ENCODE measurements at regions not wholly inside any gene's neighbourhood (a gene's known extent, or its start where the extent isn't known, plus 50 kb on each side); places are given as distances from the start of the nearest gene placed in this dataset.
"Not testable (repeated sequence)": the region's sequence is repeated elsewhere in the genome, so short reads cannot be mapped to it uniquely, and the experiment has no call there.

DNA sequence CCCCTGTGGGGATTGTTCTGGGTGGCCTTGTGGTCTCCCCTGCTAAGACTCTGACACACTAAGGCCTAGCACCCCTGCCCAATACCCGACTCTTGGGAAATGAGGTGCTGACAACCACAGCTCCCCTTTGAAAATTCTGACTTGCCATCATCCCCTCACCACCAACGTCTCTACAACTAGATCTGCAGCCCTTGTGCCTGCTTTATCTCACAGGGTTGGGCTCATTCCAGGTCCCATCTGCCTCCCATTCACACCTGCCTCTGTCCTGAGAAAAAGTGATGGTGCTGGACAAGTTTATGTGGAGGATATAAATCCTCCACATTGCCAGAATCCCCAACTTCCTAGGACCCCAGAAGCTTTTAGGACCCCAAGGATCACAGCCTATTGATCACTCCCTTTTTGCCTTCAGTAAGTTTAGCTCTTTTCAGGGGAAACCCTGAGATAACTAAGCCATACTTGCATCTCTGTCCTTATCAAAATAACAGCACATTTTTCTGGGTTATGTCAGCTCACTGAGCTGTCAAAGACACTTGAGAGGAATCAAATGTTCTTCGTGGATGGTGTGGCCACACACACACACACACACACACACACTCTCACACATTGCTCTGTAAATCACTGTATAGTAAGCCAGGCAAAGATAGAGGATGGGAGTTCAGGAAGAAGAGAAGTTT lies 136.8 kb upstream of the CES5A start:
- no peak for DNase-seq

DNA sequence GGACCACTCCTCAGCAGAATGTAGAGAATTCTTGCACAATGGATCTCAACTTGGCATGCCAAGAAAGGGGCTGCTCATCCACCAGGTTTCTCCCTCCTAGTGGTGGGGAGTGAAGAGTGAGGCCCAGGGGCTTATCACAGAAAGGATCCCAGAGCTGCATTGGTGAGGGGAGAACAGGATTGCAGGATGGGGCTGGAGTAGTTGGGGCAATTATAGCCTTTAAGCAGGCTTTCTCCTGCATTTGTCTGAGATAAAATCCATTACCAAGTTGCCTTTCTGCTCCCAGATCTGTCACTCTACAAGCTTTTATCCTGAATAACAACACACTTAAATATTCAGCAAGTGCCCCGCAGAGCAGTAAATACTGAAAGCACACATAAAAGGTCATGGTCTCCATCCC lies 130.8 kb upstream of the CES5A start:
- DNase-seq, result no peak

DNA sequence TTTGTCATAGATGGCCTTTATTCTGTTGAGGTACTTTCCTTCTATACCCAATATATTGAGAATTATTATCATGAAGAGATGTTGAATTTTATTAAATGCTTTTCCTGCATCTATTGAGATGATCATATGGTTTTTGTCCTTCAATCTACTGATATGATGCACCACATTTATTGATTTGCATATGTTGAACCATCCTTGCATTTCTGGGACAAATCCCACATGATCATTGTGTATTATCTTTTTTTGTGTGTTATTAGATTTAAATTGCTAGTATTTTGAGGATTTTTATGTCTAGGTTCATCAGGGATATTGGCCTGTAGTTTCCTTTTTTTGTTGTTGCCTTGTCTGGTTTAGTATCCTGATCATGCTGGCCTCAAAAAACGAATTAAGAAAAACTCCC lies 124.5 kb upstream of the CES5A start:
- DNase-seq, result no peak

DNA sequence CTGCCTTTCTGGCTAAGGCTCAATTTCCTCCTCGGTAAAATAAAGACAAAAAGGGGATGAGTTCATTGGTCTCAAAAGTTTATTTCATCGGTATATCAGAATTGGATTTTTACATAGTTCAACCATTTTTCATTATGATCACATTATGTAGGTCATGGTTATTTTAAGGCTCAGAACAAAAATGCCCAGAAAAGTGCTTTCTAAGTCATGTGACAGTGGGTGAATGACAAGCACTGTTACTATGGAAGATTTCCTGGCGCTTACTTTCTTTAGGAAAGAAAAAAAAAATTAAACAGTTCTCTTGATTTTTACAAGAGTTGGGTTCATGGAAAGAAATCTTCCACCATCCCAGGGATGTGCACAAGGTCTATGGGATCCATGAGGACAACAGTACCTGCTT lies 117.9 kb upstream of the CES5A start:
- DNase-seq, result no peak

DNA sequence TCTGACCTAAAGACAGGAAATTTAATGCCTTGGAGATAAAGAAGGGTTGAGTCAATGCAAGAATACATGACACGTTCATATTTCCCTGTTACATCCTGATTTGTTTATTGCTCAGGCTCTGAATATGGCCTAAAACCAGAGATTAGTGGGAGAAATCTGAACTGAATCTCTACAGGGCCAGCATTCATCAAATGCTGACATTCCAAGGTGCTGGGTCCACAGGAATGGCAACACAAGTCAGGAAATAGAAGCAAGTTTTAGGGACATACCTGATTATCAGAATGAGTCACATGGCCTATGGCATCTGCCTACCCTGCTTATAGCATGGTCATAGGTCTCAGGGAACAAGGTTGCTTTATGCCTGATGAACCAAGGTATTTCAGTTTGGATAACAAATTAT lies 117.4 kb upstream of the CES5A start:
- no peak for DNase-seq

DNA sequence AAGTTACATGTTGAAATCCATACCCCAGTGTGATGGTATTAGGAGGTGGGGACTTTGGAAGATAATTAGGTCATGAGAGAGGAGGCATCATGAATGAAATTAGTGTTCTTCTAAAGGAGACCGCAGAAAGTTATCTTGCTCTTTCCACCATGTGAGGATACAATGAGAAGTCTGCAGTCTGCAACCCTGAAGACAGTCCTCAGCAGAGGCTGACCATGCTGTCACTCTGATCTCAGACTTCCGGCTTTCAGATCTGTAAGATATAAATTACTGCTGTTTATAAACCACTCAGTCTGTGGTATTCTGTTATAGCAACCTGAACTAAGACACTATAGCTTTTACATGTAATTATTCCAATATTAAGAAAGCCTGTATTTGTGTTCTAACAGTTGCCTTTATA lies 116.7 kb upstream of the CES5A start:
- no peak for DNase-seq

DNA sequence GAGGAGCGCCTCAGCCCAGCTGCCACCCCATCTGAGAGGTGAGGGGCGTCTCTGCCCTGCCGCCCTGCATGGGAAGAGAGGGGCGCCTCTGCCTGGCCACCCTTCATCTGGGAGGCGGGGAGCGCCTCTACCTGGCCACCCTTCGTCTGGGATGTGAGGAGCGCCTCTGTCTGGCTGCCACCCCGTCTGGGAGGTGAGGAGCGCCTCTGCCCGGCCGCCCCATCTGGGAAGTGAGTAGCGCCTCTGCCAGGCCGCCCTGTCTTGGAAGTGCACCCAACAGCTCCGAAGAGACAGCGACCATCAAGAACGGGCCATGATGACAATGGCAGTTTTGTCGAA lies 114.4 kb upstream of the CES5A start:
- no peak for DNase-seq

DNA sequence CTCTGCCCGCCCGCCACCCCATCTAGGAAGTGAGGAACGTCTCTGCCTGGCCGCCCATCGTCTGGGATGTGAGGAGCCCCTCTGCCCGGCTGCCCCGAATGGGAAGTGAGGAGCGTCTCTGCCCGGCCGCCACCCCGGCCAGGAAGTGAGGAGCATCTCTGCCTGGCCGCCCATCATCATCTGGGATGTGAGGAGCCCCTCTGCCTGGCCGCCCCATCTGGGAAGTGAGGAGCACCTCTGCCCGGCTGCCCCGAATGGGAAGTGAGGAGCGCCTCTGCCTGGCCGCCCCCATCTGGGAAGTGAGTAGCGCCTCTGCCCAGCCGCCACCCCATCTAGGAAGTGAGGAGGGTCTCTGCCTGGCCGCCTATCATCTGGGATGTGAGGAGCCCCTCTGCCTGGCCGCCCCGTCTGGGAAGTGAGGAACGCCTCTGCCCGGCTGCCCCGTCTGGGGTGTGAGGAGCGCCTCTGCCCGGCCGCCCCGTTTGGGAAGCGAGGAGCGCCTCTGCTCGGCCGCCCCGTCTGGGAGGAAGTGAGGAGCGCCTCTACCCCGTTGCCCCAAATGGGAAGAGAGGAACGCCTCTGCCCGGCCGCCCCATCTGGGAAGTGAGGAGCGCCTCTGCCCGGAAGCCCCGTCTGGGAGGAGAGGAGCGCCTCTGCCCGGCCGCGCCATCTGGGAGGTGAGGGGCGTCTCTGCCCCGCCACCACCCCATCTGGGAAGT lies 113.8 kb upstream of the CES5A start:
- not testable (repeated sequence) for DNase-seq

DNA sequence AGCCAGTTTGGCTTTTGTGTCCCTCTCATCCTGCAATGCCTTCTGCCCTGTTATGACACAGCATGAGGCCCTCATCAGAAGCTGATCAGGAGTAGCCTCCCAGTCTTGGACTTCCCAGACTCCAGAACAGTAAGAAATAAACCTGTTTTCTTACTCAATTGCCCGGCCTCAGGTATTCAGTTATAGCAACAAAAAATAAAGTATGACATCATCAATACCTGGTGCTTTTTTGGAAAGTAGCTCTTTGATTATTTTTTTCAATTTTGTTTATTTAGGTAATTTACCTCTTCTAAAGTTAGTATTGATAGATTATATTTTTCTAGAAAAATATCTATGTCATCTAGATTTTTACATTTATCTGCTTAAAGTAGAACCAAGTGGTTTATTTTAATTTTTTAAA lies 112.8 kb upstream of the CES5A start:
- DNase-seq, result no peak

DNA sequence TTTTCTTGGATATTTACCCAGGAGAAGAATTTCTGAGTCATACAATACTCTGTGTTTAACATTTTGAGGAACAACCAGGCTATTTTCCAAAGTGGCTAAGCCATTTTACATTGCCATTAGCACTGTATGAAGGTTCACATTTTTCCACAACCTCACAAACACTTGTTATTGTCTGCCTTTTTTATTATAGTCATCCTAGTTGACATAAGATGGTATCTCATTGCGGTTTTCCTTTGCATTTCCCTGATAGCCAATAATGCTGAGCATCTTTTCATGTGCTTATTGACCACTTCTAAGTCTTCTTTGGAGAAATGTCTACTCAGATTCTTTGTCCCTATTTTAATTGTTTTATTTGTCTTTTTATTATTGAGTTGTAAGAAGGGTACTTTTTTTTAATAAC lies 107.4 kb upstream of the CES5A start:
- DNase-seq, result no peak

DNA sequence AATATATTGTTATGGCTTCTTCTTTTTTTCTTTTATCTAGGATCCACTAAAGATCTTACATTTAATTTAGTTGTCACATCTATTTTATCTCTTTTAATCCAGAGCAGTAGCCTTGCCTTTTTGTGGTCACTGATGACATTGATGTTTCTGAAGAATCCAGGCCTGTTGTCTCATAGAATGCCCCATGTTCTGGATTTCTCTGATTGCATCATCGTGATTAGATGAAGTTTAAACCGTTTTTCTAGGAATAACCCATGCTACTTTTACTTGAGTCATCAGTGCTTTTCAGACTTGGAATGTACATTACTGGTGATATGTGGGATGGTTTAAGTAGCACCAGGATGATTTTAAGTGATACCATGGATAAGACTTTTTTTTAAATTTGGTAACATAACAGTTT lies 106.4 kb upstream of the CES5A start:
- DNase-seq, result no peak

DNA sequence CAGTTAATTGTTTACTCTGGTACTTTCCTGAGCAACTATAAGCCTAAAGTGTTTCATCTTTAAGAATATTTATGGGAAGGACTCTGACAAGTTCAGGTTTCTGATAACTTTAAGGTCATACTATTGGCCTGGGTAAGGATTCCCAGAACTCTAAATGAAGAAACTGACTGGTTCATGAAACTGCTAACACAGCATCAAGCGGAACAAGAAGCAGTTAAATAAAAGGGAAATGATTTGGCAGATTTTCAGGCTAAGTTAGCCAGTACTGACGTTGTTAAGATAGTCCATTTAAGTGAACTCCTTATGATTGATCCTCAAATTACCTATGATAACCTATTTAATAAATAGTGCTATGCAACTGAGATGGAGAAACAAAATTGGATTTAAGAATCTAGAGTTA lies 101.6 kb upstream of the CES5A start:
- DNase-seq, result no peak

DNA sequence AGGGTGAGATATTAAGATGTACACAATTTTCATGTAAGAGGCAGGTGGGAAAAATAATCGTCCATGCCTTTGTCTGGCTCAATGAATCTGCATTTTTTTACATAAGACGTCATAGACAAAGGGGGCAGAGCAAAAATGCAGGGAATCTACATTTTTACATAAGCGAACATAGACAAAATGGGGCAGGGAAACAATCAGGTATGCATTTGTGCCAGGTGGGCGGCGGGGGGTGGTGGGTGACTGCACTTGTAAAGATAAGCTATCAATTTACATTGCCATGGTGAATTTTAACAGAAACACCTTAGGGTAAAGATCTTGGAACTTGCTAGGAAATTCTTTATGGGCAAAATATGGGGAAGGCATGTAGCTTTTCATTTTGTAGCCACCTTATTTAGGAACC lies 96.3 kb upstream of the CES5A start:
- no peak for DNase-seq

DNA sequence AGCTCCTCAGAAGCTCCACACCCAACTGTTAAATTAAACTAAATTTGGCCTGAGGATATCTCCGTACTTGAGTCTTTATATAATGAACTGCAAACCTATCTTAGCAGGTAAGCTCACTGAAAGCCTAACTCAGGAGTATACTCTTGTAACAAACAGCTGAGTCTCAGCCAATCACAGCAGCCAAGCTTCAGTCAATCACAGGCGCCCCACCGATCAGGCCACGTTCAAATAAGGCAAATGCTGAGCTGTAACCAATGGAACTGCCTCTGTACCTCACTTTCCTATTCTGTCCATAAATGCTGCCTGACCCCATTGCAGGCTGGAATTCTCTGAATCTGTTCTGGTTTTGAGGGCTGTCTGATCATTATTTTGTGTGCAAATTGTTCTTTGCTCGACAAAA lies 93.0 kb upstream of the CES5A start:
- DNase-seq, result no peak

DNA sequence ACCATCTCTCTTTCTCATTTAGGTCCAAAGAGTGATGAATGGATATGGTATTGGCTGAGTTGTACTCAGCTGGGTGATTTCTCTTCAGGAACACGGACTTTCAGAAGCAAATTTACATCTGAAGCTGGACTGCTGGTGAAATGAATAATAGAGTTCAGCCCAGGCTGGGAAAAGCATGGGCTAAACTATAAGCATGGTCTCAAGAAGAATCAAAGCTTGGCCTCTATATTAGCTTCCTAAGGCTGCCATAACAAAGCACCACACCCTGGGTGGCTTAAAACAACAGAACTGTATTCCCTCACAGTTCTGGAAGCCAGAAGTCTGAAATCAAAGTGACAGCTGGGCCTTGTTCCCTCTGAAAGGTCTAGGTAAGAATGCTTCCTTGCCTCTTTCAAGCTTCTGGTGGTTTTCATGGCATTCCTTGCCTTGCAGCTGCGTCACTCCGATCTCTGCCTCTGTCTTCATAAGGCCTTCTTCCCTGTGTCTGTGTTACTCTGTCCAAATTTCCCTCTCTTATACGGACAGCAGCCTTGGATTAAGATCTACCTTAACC lies 89.8 kb upstream of the CES5A start:
- no peak for DNase-seq

DNA sequence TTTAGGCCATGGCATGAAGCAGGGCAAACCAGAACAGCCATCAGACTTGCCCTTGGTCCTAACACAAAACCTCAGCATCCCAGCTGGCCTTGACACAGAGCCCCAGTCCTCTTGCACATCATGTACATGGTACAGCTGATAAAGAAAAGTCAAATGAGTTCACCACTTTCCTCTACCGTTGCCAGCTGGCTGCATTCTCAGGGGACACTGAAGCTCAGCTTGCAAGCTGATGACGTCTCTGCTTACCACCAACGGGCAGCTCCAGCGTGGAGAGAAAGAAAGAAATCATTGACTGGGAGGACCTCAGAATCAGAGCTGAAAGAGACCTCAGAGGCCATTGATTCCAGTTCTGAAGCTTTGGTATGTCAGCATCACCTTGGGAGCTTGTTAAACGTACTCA lies 80.7 kb upstream of the CES5A start:
- DNase-seq, result peak; percentile 67

DNA sequence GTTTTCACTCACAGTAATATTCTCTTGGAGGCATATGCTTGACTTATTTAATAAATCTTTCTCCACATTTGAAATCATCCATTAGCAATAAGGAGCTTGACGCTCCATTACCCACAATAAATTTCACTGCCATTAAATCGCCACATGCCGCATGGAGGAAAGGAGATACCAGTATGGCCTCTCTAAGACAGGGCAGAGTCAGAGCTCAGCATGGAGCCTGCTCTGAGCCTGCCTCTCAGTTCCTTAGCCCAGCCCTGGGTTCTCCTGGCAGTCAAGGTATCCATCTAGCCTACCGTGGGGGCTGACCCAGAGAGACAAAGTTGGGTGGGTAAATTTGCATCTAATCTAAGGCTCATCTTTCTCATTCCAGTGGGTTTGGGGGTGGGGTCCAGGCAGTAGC lies 80.3 kb upstream of the CES5A start:
- peak; percentile 60 for DNase-seq

DNA sequence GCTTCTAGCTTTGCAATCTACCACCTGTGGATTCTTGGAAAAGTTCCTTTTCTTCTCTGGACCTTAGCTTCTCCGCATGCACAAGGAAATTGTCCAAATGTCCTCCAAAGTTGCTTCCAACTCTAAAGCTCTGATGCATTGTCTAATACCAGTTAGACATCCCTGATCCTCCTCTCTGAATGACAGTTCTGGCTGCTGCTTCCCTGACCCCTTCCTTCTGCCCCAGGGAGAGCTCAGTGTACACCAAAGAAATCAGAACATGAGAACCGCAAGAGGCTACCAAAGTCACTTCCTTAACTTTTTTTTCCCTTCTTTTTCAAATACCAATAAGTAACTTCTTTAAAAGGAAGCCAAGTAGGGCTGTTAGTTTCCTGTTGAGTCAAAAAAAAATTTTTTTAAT lies 79.7 kb upstream of the CES5A start:
- DNase-seq, result no peak

DNA sequence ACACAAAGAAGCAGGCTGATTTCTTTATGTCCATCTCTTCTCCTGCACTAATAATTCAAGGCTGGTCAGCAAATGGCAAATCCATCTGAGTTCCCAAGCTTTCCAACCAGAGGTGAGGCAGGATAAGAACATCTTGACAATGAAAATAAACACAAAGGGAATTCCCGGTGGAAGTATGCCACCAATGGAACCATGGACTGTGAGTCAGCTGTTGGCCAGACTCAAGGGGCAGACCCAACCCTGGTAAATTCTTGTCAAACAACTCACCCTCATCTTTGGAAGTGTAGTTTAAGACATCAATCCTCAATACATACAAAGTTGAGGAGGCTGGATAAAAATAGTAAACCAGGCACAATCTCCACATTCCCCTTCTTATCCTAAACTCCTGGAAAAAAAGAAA lies 74.3 kb upstream of the CES5A start:
- DNase-seq, result no peak

DNA sequence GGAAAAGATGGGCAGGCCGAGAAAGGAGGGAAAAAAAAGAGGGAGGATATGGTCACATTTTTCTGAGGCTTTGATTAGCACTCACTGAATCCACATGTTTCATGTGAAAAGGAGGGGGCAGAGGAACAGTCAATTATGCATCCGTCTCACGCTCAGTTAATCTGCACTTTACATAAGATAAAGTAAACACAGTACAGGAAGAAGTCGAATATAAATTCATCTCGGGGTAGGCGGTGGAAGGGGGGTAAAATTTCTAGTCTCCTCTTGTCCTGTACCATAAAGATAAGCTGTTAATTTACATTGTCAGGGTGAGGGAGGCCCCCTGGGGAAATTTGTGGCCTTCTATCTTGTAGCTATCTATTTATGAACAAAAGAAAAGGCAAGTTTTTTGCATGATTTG lies 73.1 kb upstream of the CES5A start:
- DNase-seq, result no peak

DNA sequence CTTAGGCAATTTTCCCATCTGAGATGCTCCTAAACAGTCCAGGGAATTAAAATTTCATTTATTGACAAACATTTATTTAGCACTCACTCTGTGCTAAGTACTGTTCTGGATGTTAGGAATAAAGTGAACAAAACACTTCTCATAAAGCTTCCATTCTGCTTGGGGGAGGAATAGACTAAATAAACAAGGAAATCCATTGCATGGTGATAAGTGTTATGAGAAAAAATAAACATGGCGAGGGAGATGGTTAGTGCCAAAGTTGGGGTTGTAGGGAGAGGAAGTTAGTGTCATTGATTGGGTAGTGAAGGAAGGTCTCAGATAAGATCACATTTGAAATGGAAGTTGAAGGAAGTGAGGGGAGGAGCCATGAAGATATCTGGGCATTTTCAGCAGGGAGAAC lies 72.2 kb upstream of the CES5A start:
- DNase-seq, result no peak

DNA sequence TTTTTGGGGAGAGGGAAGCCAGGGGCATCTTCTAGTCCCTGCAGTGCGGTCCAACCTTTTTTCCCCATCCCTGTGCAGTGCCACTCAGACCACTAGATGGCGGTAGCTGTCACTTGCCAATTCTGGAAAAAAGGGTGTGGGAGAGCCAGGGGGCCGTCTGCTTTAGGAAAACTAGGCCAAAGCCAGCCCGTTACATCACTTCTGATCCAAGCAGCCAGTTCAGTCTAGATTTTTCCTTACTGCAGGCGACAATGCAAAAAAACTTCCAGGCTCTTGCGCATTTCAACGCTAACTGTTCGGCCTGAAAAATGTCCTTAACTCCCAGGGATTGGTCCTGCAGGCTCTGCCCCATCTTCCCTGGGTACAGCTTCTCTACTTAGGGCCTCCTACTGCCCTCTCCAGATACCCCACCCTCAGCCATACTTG lies 69.2 kb upstream of the CES5A start:
- peak; percentile 93 for DNase-seq

DNA sequence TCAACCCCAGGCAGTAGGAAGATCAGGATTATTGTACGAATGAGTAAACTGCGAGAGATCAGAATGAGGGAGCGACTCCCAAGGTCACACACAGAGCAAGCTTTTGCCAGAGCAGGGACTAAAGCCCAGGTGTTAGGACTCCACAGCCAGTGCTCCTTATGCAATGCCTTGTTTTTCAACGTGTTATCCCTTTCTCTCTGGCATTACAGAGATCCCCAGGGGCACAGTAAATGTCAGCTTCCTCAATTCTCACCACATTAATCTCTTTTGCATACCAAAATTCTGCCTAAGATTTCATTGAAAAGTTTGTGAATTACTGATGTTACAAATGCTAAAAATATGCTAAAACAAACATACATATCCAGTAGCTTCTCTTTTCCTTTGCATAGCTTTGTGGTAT lies 68.1 kb upstream of the CES5A start:
- no peak for DNase-seq

DNA sequence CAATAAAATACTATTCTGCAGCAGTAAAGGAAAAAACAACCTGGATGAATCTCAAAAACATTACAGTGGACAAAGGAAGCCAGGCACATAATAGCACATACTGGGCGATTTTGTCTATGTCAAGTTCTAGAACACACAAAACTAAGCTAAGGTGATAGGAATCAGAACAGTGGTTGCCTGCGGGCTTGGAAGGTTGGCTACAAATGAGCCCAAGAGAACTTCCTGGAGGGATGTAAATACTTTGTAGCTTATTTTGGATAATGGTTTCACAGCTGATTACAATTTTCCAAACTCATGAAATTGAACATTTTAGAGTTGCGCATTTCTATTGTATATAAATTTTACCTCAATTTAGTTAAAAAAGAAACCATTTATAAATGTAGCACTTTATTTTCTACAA lies 67.6 kb upstream of the CES5A start:
- no peak for DNase-seq

DNA sequence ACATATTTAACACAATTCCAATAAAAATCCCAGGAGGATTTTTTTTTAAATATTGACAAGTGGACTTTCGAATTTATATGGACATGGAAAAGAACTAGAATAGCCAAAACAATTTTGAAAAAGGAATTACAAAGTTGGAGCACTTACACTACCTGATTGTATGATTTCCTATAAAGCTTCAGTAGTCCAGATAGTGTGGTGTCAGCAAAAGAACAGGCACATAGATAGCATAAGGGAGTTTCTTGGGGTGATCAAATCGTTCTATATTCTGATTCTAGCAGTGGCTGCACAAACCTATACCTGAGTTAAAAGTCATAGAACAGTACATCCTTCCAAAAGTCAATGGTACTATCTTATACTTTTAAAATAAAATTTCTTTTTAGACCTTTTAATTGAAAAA lies 66.4 kb upstream of the CES5A start:
- DNase-seq, result no peak
